H9 (cell line): ENCODE measurements at regions not wholly inside any gene's neighbourhood (a gene's known extent, or its start where the extent isn't known, plus 50 kb on each side); places are given as distances from the start of the nearest gene placed in this dataset.
A peak's percentile ranks its signal among the peaks of the same experiment; 100 is the strongest.

Experiments
- DNase-seq: peaks from one replicate; pipeline ENCODE4 v3.0.0-alpha.2; 2017
- H2AFZ ChIP-seq: one replicate; pipeline ENCODE4 v1.6.1; 2013; ENCODE audit warnings: mild to moderate bottlenecking, low read length, control low read depth, moderate library complexity
- H2AK5ac ChIP-seq: 2 replicates; pipeline ENCODE4 v1.6.1; 2013; ENCODE audit warnings: low read length, control low read depth, mixed read lengths; ENCODE audit not compliant: insufficient read length
- H2BK120ac ChIP-seq: one replicate; pipeline ENCODE4 v1.6.1; 2013; ENCODE audit warnings: low read depth, mild to moderate bottlenecking, low read length, control low read depth, inconsistent platforms; ENCODE audit not compliant: poor library complexity, severe bottlenecking
- H2BK12ac ChIP-seq: 2 replicates; pipeline ENCODE4 v1.6.1; 2013; ENCODE audit warnings: low read length, control low read depth, mixed read lengths, low read depth; ENCODE audit not compliant: insufficient read length
- H2BK15ac ChIP-seq: 2 replicates; pipeline ENCODE4 v1.6.1; 2013; ENCODE audit warnings: low read depth, low read length, control low read depth
- H2BK20ac ChIP-seq: one replicate; pipeline ENCODE4 v1.6.1; 2013; ENCODE audit warnings: low read depth, mild to moderate bottlenecking, low read length, control low read depth, inconsistent platforms; ENCODE audit not compliant: poor library complexity, severe bottlenecking
- H2BK5ac ChIP-seq: 2 replicates; pipeline ENCODE4 v1.6.1; 2013; ENCODE audit warnings: low read length, control low read depth, mixed read lengths; ENCODE audit not compliant: insufficient read length
- H3K14ac ChIP-seq: 2 replicates; pipeline ENCODE4 v1.6.1; 2013; ENCODE audit warnings: low read length, control low read depth; ENCODE audit not compliant: insufficient read depth
- H3K18ac ChIP-seq: 2 replicates; pipeline ENCODE4 v1.6.1; 2013; ENCODE audit warnings: low read depth, mild to moderate bottlenecking, mixed read lengths, low read length, control low read depth; ENCODE audit not compliant: insufficient read length
- H3K23ac ChIP-seq: 2 replicates; pipeline ENCODE4 v1.6.1; 2013; ENCODE audit warnings: low read length, control low read depth, mixed read lengths, low read depth; ENCODE audit not compliant: insufficient read length
- H3K23me2 ChIP-seq: 2 replicates; pipeline ENCODE4 v1.6.1; 2013; ENCODE audit warnings: low read depth, mild to moderate bottlenecking, mixed read lengths, low read length, control low read depth; ENCODE audit not compliant: insufficient read length, poor library complexity, severe bottlenecking
- H3K27ac ChIP-seq: 2 replicates; pipeline ENCODE4 v1.5.1; 2013; ENCODE audit warnings: low read length, control low read depth, mixed read lengths, low read depth; ENCODE audit not compliant: insufficient read length
- H3K27me3 ChIP-seq: 2 replicates; pipeline ENCODE4 v1.6.1; 2013; ENCODE audit warnings: low read length, control low read depth, inconsistent platforms; ENCODE audit not compliant: insufficient read depth
- H3K4ac ChIP-seq: 2 replicates; pipeline ENCODE4 v1.6.1; 2013; ENCODE audit warnings: low read depth, mild to moderate bottlenecking, control low read depth, inconsistent platforms, low read length, moderate library complexity
- H3K4me1 ChIP-seq: 2 replicates; pipeline ENCODE4 v1.6.1; 2013; ENCODE audit warnings: low read length, control low read depth, inconsistent platforms; ENCODE audit not compliant: insufficient read depth
- H3K4me2 ChIP-seq: 2 replicates; pipeline ENCODE4 v1.6.1; 2013; ENCODE audit warnings: low read length, control low read depth, mixed read lengths; ENCODE audit not compliant: insufficient read length, insufficient read depth
- H3K56ac ChIP-seq: 2 replicates; pipeline ENCODE4 v1.6.1; 2013; ENCODE audit warnings: low read depth, mild to moderate bottlenecking, mixed read lengths, low read length, control low read depth; ENCODE audit not compliant: insufficient read length
- H3K79me1 ChIP-seq: 2 replicates; pipeline ENCODE4 v1.6.1; 2013; ENCODE audit warnings: low read depth, mild to moderate bottlenecking, moderate library complexity, low read length, control low read depth, inconsistent platforms; ENCODE audit not compliant: insufficient read depth, poor library complexity, severe bottlenecking
- H3K79me2 ChIP-seq: 2 replicates; pipeline ENCODE4 v1.6.1; 2013; ENCODE audit warnings: low read length, control low read depth, inconsistent platforms; ENCODE audit not compliant: insufficient read depth
- H3K9ac ChIP-seq: 2 replicates; pipeline ENCODE4 v1.6.1; 2013; ENCODE audit warnings: low read length, control low read depth, mixed read lengths; ENCODE audit not compliant: insufficient read length; ENCODE audit errors: extremely low read depth
- H3K9me3 ChIP-seq: one replicate; pipeline ENCODE4 v1.6.1; 2013; ENCODE audit warnings: low read depth, low read length, inconsistent platforms; ENCODE audit not compliant: control insufficient read depth
- H3T11ph ChIP-seq: one replicate; pipeline ENCODE4 v1.6.1; 2013; ENCODE audit warnings: mild to moderate bottlenecking, low read length, control low read depth, inconsistent platforms
- H4K20me1 ChIP-seq: one replicate; pipeline ENCODE4 v1.6.1; 2013; ENCODE audit not compliant: control insufficient read depth, insufficient read length, insufficient read depth
- H4K5ac ChIP-seq: 2 replicates; pipeline ENCODE4 v1.6.1; 2013; ENCODE audit warnings: low read depth, mild to moderate bottlenecking, mixed read lengths, low read length, control low read depth; ENCODE audit not compliant: insufficient read length
- H4K8ac ChIP-seq: replicated peaks from 2 replicates; pipeline ENCODE4 v1.6.1; 2013; ENCODE audit warnings: low read length, control low read depth, mixed read lengths, low read depth; ENCODE audit not compliant: insufficient read length
- H4K91ac ChIP-seq: 2 replicates; pipeline ENCODE4 v1.6.1; 2013; ENCODE audit warnings: low read depth, mild to moderate bottlenecking, moderate library complexity, mixed read lengths, low read length, control low read depth; ENCODE audit not compliant: insufficient read length
- H3K27ac Mint-ChIP-seq, 3 experiments: 2 replicates in 2 of 3; 3 replicates in 1 of 3; pipeline ENCODE4 v1.8.0; 2020 to 2021; ENCODE audit warnings: mixed read lengths in 3 of 3, mild to moderate bottlenecking in 1 of 3, moderate library complexity in 1 of 3
- H3K27me3 Mint-ChIP-seq: 2 replicates; pipeline ENCODE4 v1.8.0; 2021; ENCODE audit warnings: low read depth, mild to moderate bottlenecking, moderate library complexity, mixed read lengths
- H3K36me3 Mint-ChIP-seq, 3 experiments: 2 replicates in 2 of 3; 3 replicates in 1 of 3; pipeline ENCODE4 v1.8.0; 2020 to 2021; ENCODE audit warnings: low read depth in 3 of 3, mixed read lengths in 3 of 3; ENCODE audit not compliant: insufficient read depth in 1 of 3
- H3K4me1 Mint-ChIP-seq, 2 experiments: 2 replicates each; pipeline ENCODE4 v1.8.0; 2020; ENCODE audit warnings: mixed read lengths in 2 of 2
- H3K4me3 Mint-ChIP-seq, 2 experiments: 2 replicates in 1 of 2; 3 replicates in 1 of 2; pipeline ENCODE4 v1.8.0; 2020 to 2021; ENCODE audit warnings: mild to moderate bottlenecking in 2 of 2, mixed read lengths in 2 of 2, moderate library complexity in 1 of 2
- H3K9me3 Mint-ChIP-seq, 2 experiments: 2 replicates in 1 of 2; 3 replicates in 1 of 2; pipeline ENCODE4 v1.8.0; 2020; ENCODE audit warnings: mild to moderate bottlenecking in 2 of 2, mixed read lengths in 2 of 2, moderate library complexity in 1 of 2
- WGBS: extraction: QIAGEN DNeasy Blood & Tissue Kit; methylation state at CpG from one replicate; pipeline ENCODE4 v1.1.7; 2013; ENCODE audit warnings: missing lambda C conversion rate, low lambda C conversion rate, mixed read lengths; ENCODE audit not compliant: insufficient read length; ENCODE audit errors: extremely low coverage; 5-methylcytosine and 5-hydroxymethylcytosine counted together
- TF ChIP-seq, protein P1 (sequence below): fragments of 200-600 bp; sonication (generic); conservative IDR thresholded peaks from 3 replicates; pipeline ENCODE4 v1.8.0; 2021; ENCODE audit warnings: antibody characterized with exemption, mild to moderate bottlenecking

DNA sequence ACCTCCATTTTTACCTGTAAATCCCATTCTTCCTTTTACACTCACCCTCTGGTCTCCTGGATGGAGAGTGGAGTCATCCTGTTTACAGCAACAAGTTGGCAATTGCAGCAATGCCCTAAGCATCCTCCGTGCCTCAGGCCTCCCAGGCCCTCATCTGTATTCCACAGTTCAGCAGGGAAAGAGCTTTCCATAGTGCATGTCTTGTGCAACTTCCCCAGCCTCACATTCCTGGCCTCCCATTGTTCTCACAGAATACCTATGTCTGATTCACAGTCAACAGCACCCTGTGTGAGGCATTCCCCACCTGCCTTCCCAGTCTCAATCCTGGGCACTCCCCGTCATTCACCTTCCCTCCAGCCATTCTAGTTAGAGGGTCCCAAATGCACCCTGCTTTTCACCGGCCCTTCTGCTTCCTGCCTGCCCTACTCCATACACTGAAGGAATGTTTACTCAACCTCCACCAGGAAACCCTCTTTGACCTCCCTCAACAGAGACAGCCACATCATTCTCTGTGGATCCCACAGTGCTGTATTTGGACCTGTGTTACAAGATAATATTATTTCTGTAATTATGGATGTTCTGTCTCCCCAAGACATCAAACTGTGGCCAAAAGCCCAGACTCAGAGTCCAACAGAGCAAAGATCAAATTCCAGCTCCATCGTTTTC lies 405.7 kb downstream of the BUD13 start:
- no peak overlapping the region for H4K91ac ChIP-seq
- peaks cover 4% of the 10 kb centered on the region; the same call in 1 of the 2 replicates for H3K4me1 ChIP-seq
- H3K9ac ChIP-seq, result no peak overlapping the region
- H3K56ac ChIP-seq, result no peak overlapping the region
- DNase-seq, result peak; percentile 56
- Mint-ChIP-seq H3K27me3 (peaks cover 3% of the 10 kb centered on the region; the same call in 1 of the 2 replicates), H3K9me3 (peaks cover 11 to 13% of the 10 kb centered on the region in 2 experiments), H3K4me3 (no peak overlapping the region), H3K36me3 (peaks cover 7 to 13% (median 10%) of the 10 kb centered on the region in 3 experiments; a peak in 5 of 7 replicates), H3K27ac (peak overlapping the region; percentile 4 to 78 (median 26); a peak in 4 of 7 replicates), H3K4me1 (peaks cover 19 to 32% of the 10 kb centered on the region in 2 experiments)
- TF ChIP-seq, protein P1, sequence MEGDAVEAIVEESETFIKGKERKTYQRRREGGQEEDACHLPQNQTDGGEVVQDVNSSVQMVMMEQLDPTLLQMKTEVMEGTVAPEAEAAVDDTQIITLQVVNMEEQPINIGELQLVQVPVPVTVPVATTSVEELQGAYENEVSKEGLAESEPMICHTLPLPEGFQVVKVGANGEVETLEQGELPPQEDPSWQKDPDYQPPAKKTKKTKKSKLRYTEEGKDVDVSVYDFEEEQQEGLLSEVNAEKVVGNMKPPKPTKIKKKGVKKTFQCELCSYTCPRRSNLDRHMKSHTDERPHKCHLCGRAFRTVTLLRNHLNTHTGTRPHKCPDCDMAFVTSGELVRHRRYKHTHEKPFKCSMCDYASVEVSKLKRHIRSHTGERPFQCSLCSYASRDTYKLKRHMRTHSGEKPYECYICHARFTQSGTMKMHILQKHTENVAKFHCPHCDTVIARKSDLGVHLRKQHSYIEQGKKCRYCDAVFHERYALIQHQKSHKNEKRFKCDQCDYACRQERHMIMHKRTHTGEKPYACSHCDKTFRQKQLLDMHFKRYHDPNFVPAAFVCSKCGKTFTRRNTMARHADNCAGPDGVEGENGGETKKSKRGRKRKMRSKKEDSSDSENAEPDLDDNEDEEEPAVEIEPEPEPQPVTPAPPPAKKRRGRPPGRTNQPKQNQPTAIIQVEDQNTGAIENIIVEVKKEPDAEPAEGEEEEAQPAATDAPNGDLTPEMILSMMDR, result no peak
- no CpG with 5 or more reads among the region's 4 CpGs for WGBS
- H3K18ac ChIP-seq, result no peak overlapping the region
- H2BK15ac ChIP-seq, result no peak overlapping the region
- no peak overlapping the region for H2AFZ ChIP-seq
- H3K79me1 ChIP-seq, result no peaks in the 10 kb centered on the region
- H4K8ac ChIP-seq, result no peak overlapping the region
- H3K14ac ChIP-seq, result no peak overlapping the region
- no peak overlapping the region for H3K4me2 ChIP-seq
- no peak overlapping the region for H2BK12ac ChIP-seq
- H3K9me3 ChIP-seq, result no peaks in the 10 kb centered on the region
- H3K4ac ChIP-seq, result no peak overlapping the region
- H4K5ac ChIP-seq, result no peak overlapping the region
- H3K27me3 ChIP-seq, result no peaks in the 10 kb centered on the region
- no peak overlapping the region for H3T11ph ChIP-seq
- H3K79me2 ChIP-seq, result no peaks in the 10 kb centered on the region
- no peak overlapping the region for H2AK5ac ChIP-seq
- H2BK20ac ChIP-seq, result no peak overlapping the region
- no peak overlapping the region for H3K27ac ChIP-seq
- no peak overlapping the region for H2BK5ac ChIP-seq
- H4K20me1 ChIP-seq, result no peaks in the 10 kb centered on the region
- no peak overlapping the region for H3K23ac ChIP-seq
- no peaks in the 10 kb centered on the region for H3K23me2 ChIP-seq
- no peak overlapping the region for H2BK120ac ChIP-seq
